ENCODE measurements at regions not wholly inside any gene's neighbourhood (a gene's known extent, or its start where the extent isn't known, plus 50 kb on each side); places are given as distances from the start of the nearest gene placed in this dataset.
A peak's percentile ranks its signal among the peaks of the same experiment; 100 is the strongest.

DNA sequence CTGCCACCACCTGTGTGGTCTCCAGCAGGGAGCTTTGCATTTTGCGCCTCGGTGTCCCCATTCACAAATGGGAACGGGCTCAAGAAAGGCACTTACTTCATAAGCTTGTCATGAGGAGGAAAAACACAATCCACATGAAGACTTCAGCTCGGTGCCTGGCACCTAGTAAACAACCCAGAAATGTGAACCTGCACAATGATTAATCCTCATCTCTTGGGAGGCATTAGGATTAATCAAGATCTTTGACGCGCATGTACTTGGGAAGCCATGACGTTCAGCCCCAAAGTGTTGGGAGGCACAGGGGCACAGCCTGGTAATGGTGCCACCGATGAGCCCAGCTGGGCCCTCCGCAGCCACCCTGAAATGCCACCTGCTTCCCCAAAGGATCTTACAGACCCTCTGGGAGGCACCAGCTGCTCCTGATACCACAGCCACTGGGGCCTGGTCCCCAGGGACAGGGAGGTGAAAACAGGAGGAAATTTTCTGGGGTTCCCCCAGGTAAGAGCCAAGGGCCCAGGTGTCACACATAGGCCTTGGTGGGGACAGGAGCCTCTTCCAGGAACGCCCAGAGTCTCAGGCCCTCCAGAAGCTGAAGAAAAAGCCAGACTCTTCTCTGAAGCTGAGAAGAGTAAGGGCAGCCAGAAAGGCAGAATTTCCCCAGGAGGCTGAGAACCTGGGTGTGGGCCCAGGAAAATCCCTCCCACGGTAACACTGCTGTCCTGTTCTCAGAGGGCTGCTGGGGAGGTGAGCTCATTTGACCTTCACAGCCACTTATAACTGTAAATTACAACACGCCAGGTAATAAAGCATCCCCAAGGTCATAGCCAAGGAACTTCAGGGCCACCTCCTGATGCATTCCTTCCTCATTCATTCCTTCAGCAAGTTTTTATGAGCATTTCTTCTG lies 507.5 kb downstream of the SHQ1 start:
- Mint-ChIP-seq H3K4me1 (peaks cover 25% of the 10 kb centered on the region), H3K4me3 (no peak overlapping the region), H3K9me3 (no peaks in the 10 kb centered on the region), H3K36me3 (ENCODE audit: low read depth) (no peaks in the 10 kb centered on the region), H3K27ac (peak overlapping the region; percentile 40), H3K27me3 (ENCODE audit: low read depth, poor library complexity) (peaks cover 4% of the 10 kb centered on the region)
- no peak for TF ChIP-seq CTCF (IDR thresholded peaks at IDR 0.05)
- DNase-seq = no peak

GRCh38 chr3:72340056-72340455 lies 508.2 kb downstream of the SHQ1 start:
- Mint-ChIP-seq H3K36me3 (ENCODE audit: low read depth) (no peaks in the 10 kb centered on the region), H3K9me3 (no peaks in the 10 kb centered on the region), H3K27me3 (ENCODE audit: low read depth, poor library complexity) (peaks cover 5% of the 10 kb centered on the region), H3K4me1 (peaks cover 23% of the 10 kb centered on the region), H3K27ac (no peak overlapping the region), H3K4me3 (no peak overlapping the region)
- DNase-seq = no peak
- no peak for TF ChIP-seq CTCF (IDR thresholded peaks at IDR 0.05)

DNA sequence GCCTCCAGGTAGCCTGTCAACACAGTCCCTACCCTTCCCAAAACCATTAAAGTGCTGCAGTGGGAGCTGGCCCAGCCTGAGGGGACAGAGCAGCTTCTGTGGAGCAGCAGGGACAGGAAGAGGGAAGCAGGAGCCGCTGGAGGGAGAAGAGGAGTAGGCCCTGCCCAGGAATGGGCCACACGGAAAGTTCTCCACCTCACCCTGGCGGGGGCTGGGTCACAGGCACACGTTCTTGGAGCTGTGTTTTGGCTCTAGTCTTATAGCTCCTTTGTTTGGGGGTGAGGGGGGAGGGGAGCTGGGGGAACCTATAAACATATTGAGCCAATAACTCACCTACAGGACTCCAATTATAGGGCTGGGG lies 508.6 kb downstream of the SHQ1 start:
- H3K27ac Mint-ChIP-seq = no peak overlapping the region
- H3K27me3 Mint-ChIP-seq (ENCODE audit: low read depth, poor library complexity) = peaks cover 5% of the 10 kb centered on the region
- no peak for TF ChIP-seq CTCF (IDR thresholded peaks at IDR 0.05)
- no peaks in the 10 kb centered on the region for H3K9me3 Mint-ChIP-seq
- no peak overlapping the region for H3K4me3 Mint-ChIP-seq
- no peak for DNase-seq
- no peaks in the 10 kb centered on the region for H3K36me3 Mint-ChIP-seq (ENCODE audit: low read depth)
- peaks cover 23% of the 10 kb centered on the region for H3K4me1 Mint-ChIP-seq

DNA sequence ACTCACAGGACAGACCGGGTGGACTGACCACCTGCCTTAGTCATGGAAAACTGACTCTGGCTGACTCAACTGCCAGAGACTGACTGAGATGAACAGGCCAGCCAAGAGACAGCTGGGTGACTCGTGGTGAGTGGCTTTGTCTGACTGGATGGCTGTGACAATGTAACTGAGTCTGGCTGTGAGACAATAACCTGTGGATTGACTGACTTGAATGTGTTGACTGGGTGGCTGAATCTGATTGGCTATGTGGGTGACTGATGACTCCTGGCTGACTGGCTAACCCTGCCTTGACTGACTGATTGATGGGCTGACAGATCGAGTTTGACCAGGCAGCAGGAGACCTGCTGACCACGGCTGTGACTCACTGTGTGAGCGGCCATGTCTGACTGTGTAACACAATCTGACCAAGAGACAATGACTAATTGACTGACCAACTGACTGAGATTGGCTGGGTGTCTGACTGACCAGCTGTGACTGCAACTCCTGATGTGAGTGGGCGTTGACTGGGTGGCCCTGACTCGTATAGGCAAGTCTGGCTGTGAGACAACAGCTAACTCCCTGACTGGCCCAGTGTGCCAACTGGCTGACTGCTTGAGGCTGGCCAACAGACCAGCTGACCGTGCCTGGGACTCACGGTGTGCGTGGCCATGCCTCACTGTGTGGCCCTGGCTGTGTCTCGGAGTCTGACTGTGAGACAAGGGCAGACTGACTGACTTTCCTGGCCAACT lies 509.1 kb downstream of the SHQ1 start:
- peak; percentile 36 for DNase-seq

DNA sequence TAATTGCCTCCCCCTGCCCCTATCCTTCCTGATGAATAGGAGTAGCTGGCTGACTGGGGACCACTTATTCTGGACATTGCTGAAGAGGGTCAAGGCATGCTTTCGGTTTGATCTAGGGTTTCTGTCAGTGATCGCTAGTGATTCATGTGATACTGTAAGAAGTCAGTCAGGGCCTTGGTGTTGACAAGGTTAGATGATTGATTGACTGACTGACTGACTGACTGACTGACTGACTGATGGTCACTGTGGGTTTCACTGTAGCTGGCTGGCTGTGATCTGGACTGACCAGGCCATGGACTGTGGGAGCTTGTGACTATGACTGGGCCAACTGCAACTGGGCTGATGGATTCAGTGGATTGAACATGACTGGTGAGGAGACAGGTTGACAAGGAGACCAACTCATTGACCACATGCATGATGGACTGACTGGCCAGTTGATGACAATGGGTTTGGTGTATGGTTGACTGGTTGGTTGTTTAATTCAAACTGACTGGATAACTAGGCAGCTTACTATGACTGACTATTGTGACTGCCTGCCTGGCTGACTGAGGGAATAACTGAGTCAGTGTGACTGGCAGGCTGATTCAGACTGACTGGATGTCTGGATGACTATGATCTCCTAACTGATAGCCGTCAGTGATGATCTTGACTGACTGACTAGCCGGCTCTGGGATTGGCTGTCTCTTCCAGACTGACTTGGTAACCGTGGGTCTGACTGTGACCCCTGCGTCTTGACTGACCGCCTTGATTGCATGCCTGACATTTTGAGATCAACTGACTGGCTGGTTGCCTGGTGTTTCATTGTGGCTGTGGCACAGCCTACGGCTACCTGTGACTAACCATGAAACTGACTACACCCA lies 509.9 kb downstream of the SHQ1 start:
- no peaks in the 10 kb centered on the region for H3K9me3 Mint-ChIP-seq
- DNase-seq = no peak
- no peak for TF ChIP-seq CTCF (IDR thresholded peaks at IDR 0.05)

More for the DNA sequence above, 509.1 kb downstream of the SHQ1 start:
- Mint-ChIP-seq H3K4me3 (no peak overlapping the region), H3K9me3 (no peaks in the 10 kb centered on the region), H3K4me1 (peaks cover 21% of the 10 kb centered on the region), H3K27me3 (ENCODE audit: low read depth, poor library complexity) (peaks cover 9% of the 10 kb centered on the region), H3K27ac (no peak overlapping the region), H3K36me3 (ENCODE audit: low read depth) (no peaks in the 10 kb centered on the region)
- no peak for TF ChIP-seq CTCF (IDR thresholded peaks at IDR 0.05)

More for the DNA sequence above, 509.9 kb downstream of the SHQ1 start:
- no peak overlapping the region for H3K27ac Mint-ChIP-seq
- H3K27me3 Mint-ChIP-seq (ENCODE audit: low read depth, poor library complexity) = peaks cover 9% of the 10 kb centered on the region
- H3K4me3 Mint-ChIP-seq = no peak overlapping the region
- no peaks in the 10 kb centered on the region for H3K36me3 Mint-ChIP-seq (ENCODE audit: low read depth)
- H3K4me1 Mint-ChIP-seq = peaks cover 13% of the 10 kb centered on the region
